HG03095 (cell line): ENCODE measurements at regions not wholly inside any gene's neighbourhood (a gene's known extent, or its start where the extent isn't known, plus 50 kb on each side); places are given as distances from the start of the nearest gene placed in this dataset.
"Not testable (repeated sequence)": the region's sequence is repeated elsewhere in the genome, so short reads cannot be mapped to it uniquely, and the experiment has no call there.

Experiments used
- ATAC-seq: cut with Tn5 transposase; IDR thresholded peaks from one replicate; pipeline ENCODE4 v1.9.1; 2021; ENCODE audit warnings: moderate library complexity; ENCODE audit not compliant: unreplicated experiment

- ATAC-seq, result no peak
These were observed 203.4 kb downstream of the CCNG2 start for GRCh38 chr4:77360451-77360850.

- not testable (repeated sequence) for ATAC-seq
These were observed 209.9 kb downstream of the CCNG2 start for GRCh38 chr4:77366876-77367275.

- no peak for ATAC-seq
These were observed 210.6 kb downstream of the CCNG2 start for GRCh38 chr4:77367638-77368037.

GRCh38 chr4:77372375-77372774 lies 215.4 kb downstream of the CCNG2 start:
- ATAC-seq, result no peak

GRCh38 chr4:77375866-77376607 lies 219.0 kb downstream of the CCNG2 start:
- ATAC-seq, result no peak

GRCh38 chr4:77376788-77377460 lies 219.9 kb downstream of the CCNG2 start:
- ATAC-seq, result no peak

- ATAC-seq, result no peak
These were observed 221.5 kb upstream of the CXCL13 start for GRCh38 chr4:77384094-77384493.

- no peak for ATAC-seq
These were observed 220.3 kb upstream of the CXCL13 start for GRCh38 chr4:77385124-77385969.

- ATAC-seq, result no peak
These were observed 211.6 kb upstream of the CXCL13 start for GRCh38 chr4:77393996-77394395.

- no peak for ATAC-seq
These were observed 210.1 kb upstream of the CXCL13 start for GRCh38 chr4:77395481-77395880.

- ATAC-seq, result no peak
These were observed 207.4 kb upstream of the CXCL13 start for GRCh38 chr4:77398256-77398655.

GRCh38 chr4:77399831-77400230 lies 205.8 kb upstream of the CXCL13 start:
- no peak for ATAC-seq

GRCh38 chr4:77413766-77414165 lies 191.9 kb upstream of the CXCL13 start:
- ATAC-seq, result no peak

- no peak for ATAC-seq
These were observed 189.9 kb upstream of the CXCL13 start for GRCh38 chr4:77415689-77416088.

- no peak for ATAC-seq
These were observed 187.3 kb upstream of the CXCL13 start for GRCh38 chr4:77418333-77418732.

- ATAC-seq, result no peak
These were observed 174.8 kb upstream of the CXCL13 start for GRCh38 chr4:77430847-77431246.

GRCh38 chr4:77431546-77431945 lies 174.1 kb upstream of the CXCL13 start:
- no peak for ATAC-seq

GRCh38 chr4:77432717-77433417 lies 172.8 kb upstream of the CXCL13 start:
- ATAC-seq, result no peak

GRCh38 chr4:77433418-77433733 lies 172.2 kb upstream of the CXCL13 start:
- peak; percentile 78 for ATAC-seq

GRCh38 chr4:77434299-77435092 lies 171.1 kb upstream of the CXCL13 start:
- no peak for ATAC-seq
